ENCODE measurements at regions not wholly inside any gene's neighbourhood (a gene's known extent, or its start where the extent isn't known, plus 50 kb on each side); places are given as distances from the start of the nearest gene placed in this dataset.

DNA sequence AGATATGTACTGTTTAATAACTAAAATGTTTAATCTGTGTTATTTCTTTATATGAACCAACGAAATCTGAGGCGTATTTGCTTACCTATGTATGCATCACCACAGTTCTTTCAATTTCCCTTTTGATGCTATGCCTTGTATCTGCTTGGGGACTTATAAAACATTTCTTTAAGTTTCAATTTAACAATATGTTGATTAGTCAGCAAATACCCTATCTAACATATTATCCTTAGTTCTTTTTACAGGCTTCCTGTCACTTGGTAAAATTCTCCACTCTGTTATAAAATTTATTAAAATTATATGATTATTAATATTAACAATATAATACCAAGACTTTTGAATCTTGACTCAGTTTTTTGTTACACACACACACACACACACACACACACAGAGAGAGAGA lies 174.3 kb downstream of the CPS1 start:
- TF ChIP-seq POLR2A (IDR thresholded peaks at IDR 0.05; ENCODE audit: low read depth, low read length) (no peak), POLR2AphosphoS5 (IDR thresholded peaks at IDR 0.05; ENCODE audit: low read depth, low read length) (no peak)
